GM21447 (cell line): ENCODE measurements at regions not wholly inside any gene's neighbourhood (a gene's known extent, or its start where the extent isn't known, plus 50 kb on each side); places are given as distances from the start of the nearest gene placed in this dataset.
A peak's percentile ranks its signal among the peaks of the same experiment; 100 is the strongest.
"Not testable (repeated sequence)": the region's sequence is repeated elsewhere in the genome, so short reads cannot be mapped to it uniquely, and the experiment has no call there.

ENCODE experiments used
- ATAC-seq: cut with Tn5 transposase; IDR thresholded peaks from one replicate; pipeline ENCODE4 v1.9.1; 2021; ENCODE audit not compliant: unreplicated experiment

DNA sequence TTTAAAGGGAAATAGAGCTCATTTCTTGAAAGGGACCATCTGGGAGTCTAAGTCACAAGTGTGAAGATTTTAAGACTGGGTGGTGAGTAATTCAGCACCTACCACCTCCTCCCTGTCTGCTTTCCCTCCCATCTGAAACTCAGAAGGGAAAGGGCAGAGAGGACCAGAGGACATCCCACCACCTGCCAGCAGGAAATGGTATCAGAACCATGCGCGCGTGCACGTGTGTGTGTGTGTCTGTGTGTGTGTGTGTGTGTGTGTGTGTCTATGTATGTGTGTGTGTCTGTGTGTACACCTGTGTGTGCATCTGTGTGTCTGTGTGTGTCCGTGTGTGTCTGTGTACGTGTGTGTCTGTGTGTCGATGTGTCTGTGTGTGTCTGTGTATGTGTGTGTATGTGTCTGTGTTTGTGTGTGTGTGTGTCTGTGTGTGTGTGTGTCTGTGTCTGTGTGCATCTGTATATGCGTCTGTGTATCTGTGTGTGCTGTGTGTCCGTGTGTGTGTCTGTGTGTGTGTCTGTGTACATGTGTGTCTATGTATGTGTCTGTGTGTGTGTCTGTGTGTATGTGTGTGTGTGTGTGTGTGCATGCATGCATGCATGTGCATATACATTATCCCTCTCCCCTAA, 76.8 kb downstream of the ZFP36L2 start:
- peak; percentile 78 for ATAC-seq

DNA sequence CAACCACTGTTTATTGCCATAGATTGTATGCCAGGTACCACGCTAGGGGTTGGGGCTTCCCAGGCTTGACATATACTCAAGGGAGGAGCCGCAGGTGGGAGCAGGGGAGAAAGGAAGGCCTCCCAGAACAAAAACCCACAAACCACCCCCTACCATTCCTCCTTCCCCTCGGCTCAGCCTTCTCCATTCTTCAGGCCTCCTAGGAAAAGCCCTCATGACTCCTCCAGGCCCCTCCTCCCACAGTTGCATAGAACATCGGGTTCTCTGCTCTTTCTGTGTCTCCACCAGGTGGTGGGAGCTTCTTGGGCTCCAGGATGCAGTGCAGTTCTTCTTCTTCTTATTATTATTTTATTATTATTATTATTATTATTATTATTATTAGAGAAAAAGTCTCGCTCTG, 80.3 kb downstream of the ZFP36L2 start:
- no peak for ATAC-seq

DNA sequence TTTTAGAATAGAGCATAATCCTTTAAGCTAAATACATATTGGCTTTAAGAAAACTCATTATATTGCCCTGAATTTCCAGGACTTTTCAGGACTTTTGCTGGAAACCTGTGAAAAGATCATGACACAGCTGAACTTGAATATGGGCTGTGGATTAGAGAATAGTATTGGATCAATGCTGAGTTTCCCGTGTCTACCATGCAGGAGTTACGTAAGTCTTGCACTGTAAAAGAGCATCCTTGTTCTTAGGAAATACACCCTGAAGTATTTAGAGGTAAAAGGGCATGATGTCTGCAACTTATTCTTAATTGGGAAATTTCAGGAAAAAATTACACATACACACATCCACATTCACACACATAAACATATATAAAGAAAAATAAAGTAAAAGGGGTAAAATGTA, 82.1 kb downstream of the ZFP36L2 start:
- no peak for ATAC-seq

DNA sequence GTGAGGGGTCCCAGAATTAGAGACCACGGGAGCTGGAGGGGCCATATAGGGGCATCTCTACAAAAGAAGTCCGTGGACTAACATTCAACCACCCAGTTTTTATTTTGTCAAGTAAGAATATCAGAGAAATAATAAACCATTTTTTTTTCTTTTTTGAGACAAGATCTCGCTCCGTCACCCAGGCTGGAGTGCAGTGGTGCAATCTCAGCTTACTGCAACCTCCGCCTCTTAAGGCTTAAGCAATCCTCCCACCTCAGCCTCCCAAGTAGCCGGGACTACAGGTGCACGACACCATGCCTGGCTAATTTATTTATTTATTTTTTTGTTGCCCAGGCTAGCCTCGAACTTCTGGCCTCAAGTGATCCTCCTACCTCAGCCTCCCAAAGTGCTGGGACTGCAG, 82.7 kb downstream of the ZFP36L2 start:
- ATAC-seq: no peak

DNA sequence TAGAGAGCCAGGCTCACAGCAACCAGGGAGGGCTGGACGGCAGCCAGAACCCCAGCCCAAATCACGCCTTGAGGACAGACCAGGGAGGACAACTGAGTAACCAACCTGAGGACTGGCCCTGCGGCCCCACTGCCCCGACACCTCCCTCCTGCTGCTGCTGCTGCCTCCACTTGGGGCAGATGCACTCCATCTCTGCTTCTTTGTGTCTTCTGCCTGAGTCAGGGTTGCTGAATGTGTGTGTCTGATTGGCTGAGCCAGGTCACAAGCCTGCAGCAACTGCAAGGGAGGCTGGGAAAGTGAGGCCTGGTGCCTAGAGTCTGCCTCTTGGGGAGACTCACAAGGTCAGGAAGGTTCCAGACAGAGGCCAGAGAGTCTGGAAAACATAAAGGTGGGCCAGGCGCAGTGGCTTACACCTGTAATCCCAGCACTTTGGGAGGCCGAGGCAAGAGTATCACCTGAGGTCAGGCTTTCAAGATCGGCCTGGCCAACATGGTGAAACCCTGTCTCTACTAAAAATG, 83.4 kb downstream of the ZFP36L2 start:
- ATAC-seq: no peak

DNA sequence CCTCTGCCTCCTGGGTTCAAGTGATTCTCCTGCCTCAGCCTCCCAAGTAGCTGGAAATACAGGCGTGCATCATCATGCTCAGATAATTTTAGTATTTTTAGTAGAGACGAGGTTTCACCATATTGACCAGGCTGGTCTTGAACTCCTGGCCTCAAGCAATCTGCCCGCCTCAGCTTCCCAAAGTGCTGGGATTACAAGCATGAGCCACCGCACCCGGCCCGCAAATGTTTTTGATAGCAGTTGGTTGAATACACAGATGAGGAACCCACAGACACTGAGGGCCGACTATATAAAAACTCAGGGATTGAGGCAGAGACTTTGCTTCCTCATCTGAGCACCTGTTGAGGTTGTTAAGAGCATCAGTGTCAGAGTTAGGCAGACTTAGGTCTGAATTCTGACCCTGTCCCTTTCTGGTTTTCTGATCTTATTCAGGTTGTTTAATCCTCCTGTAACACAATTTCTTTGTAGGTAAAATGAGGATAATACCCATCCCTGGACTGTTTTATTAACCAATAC, 84.7 kb downstream of the ZFP36L2 start:
- ATAC-seq: not testable (repeated sequence)

DNA sequence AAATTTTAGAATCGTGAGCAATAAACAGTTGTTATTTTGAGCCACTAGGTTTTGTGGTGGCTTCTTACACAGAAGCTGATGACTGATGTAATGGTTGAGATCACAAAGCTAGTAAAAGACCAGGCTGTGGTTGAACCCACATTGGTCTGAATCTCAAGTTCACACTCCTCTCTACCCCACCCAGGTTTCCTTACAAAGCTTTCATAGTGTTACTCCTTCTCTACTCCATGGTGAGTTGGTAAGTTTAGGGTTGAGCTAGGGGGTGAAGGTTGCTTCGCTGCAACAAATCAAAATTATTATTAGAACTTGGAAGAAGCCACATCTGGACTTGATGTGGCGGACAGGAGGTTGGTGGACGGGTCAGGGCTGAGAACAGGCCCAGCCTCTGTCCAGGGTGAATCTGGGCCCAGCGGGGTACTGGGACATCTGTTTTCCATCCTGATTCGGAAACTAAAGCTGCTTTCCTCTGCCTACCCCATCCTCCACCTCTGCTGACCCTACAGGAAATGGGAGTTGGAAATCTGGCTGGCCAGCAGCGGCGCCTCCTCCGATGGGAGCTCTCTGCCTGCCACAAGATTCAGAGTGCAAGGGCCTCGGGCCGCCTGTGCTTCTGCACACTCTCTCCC, 86.3 kb downstream of the ZFP36L2 start:
- ATAC-seq: no peak

DNA sequence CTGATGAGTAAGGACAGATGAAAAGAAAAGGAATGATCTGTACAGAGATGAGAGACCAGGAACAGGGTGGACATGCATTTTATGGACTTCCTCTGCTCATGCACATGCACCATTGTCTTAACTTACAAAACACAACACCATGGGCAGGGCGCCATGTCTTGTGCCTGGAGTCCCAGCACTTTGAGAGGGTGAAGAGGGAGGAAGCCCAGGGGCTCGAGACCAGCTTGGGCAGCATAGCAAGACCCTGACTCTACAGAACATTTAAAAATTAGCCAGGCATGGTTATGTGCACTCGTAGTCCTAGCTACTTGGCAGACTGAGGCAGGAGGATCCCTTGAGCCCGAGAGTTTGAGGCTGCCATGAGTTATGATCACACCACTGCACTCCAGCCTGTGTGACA, 86.9 kb downstream of the ZFP36L2 start:
- no peak for ATAC-seq

DNA sequence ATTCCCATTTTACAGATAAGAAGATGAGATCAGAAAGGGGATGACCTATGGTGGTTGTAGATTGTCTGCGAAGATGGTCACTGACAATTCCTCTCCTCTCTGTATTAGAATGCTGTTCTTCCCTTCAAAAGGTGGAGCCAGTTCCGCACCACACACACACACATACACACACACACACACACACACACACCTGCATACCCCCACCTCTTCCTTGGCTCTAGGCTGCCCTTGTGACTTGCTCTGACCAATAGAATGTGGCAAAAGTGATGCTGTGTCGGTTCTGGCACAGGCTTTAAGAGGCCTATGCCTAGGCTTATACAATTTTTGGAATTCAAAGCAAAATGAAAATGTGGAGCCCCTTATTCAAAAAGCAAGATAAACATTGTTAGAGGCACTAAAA, 88.0 kb downstream of the ZFP36L2 start:
- no peak for ATAC-seq

DNA sequence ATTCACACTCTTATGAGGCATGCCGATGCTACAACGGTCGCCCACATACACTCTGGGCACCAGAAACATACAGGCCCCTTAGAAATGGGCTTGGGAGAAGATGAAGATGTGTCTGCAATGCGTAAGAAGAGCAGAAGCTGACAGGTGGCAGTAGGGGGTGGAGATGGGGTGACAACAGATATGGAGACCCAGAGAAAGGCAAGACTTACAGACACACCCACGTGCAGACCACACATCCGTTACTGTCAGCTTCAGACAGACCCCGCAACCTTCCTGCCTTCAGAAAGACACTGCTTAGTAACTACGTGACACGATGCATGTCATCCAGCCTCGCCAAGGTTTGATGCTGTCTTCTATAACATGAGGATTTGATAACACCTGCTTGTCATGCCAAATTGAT, 89.5 kb downstream of the ZFP36L2 start:
- no peak for ATAC-seq

DNA sequence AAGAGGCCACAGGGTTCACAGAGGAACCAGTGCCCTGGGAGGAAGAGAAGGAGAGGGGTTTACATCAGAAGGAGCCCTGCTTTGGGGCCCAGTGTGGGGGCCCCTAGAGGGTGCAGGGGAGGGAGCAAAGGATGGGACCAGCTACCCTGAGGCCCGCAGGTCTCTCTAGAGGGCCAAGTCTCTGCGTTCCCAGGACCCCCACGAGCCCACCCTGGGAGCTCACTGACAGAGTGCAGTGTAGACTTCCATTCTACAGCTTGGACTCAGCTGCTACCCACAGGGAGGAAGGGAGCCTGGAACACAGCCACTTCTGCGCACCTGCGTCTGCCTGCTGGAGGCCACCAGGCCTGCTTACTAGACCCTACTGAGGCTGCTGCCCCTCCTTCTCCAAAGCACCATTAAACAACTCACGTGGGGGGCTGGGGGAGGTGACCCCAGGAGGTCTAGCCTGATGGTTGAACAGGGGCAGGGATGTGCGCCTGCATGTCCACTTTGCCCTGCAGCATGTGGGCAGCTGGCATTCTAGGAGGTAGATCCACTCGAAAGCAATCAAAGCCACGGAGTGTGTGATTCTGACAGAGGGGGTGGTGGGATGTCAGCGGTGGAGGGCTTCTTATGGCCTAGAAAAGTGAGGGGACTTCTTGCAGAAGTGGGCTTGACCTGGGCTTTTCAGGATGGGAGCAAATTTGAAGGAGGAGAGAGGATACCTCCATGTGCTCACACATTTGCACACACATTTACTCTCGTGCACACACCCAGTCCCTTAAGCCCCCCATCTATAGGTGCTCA, 90.2 kb downstream of the ZFP36L2 start:
- no peak for ATAC-seq

DNA sequence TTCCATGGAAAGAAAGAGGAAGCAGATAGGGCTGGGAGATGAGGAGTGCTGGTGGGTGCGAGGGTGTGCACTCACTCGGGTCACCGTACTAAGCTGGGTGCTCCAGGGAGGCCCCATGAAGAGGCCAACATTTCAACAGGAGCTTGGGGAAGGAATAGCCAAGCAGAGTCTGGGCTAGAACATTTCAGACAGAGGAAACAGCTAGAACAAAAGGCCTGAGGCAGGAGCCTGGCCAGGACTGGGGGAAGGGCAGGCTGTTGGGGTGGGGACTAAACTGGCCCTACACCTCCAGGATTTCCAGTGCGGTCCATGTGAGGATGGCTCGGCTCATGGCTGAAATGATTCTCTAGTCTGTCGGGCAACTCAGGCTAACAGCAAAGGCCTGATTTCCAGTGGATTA, 90.8 kb downstream of the ZFP36L2 start:
- no peak for ATAC-seq

DNA sequence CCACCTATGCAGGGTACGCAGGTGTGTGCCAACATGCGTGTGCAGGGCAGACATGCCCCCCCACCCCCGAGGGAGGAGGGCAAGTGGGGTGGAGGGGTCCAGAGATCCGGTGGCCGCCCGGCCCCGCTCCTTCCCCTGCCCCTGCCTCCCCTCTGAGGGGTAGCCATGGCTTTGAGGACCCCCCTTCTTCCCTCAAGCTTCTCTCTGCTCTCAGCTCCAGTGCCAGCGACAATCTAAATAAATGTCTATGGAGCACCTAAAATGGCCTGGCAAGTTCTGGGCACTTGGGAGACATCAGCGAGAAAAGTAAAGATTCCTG, 91.9 kb downstream of the ZFP36L2 start:
- no peak for ATAC-seq

DNA sequence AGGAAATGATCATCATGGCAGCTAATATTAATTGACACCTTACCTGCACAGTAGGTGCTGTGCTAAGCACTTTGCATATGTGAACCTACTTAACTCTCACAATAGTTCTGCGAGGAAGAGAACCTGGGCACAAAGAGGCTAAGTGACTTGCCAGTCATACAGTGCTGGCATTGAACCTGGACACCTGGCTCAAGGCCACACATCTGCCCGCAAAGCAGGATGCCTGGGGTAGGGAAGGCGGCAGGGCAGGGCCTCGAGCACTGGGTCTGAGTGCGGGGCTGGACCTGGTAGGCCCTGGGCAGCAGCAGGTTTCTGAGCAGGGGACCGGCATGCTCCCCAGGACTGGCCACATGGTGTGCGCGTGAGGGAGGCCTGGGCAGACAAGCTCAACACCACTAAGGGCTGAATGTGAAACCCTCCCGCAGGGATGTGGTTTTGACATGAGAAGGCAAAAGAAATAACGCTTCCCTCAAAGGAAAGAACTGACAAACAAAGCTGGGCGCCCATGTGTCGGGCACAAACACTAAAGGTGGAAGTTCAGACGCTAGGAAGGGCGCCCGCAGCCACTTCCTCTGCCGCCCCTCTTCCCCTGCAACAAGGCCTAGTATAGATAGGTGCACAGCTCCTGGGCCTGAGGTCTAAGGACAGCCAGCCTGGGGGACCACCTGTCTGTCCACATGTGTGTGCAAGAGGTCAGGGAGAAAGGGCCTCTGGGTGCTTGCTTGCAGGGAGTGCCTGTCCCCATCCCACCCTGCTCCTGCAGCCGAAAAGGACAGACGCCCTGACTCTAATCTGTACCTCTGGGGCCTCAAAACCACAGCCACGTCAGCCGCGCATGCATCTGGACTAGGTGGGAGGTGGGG, 92.5 kb downstream of the ZFP36L2 start:
- peak; percentile 34 for ATAC-seq

DNA sequence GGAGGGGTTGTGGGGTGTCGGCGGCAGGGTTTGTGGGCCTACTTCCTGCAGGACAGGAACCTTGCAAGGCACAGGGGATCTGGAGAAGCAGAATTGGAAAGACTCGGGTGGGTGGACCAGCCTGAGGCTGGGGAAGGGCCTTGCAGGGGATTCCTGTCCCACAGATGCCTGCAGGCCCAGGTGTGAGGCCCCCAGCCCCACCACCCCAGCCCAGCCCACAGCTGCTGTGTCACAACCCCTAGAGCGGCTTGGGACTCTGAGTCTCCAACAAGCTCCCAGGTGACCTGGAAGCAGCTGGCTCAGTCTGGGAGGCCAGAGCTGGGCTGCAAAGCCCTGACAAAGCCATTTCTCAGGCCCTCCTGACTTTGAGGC, 93.1 kb downstream of the ZFP36L2 start:
- no peak for ATAC-seq

DNA sequence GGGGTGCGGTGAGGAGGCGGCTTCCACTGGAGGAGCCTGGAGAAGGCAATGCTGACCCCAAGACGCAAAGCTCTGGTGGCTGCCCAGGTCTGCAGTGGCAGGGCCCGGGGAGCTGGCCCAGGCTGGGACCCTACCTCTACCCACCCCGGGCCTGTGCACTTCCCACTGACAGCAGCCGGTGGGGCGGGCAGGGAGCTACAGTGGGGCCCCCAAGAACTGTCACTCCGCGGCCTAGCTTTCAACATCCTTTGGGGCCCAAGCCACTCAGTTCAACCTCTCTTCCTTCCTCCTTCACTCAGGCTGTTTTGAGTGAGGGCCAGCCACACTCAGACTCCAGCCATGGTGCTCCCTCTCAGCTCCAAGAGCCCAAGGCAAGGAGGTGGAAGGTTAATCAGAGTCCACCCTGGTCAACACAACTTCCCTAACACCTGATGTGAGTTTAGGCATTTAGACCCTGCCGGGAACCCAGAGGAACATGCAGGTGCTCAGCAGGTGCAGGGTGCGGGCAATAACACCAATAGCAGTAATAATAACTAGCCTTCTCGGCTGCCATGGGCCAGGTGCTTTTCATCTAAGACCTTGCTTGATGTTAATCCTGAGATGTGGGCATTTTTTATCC, 93.6 kb downstream of the ZFP36L2 start:
- ATAC-seq: no peak

DNA sequence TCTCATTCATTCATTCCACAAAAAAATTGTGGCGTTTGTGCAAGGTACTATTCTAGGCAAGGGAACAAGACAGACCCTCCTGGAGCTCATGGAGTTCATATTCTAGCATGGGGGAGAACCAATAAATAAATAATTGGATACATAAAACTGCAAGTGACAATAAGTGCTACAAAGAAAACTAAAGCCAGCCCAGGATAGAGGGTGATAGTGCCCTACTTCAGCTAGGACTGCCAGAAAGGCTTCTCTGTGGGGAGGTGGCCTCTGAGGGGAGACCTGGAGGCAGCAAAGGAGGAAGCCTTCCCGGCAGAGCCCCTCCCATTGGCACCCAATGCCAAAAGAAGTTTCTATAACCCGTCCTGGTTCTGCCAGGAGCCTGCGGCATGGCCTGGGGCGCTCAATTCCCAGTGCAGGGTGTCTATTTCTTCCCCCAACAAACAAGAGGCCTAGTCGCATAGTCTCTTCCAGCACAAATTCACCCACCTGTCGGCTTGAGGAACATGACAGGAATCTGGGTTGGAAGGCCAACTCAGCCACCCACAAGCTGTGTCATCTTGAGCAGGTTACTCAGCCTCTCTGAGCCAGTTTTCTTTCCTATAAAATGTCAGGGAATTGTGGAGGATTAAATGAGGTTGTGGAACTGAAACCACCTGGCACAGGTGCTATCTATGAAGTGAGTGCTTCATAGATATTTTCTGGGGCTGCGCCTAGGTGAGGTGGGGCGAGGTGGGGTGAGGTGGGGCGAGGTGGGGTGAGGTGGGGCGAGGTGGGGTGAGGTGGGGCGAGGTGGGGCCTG, 94.3 kb downstream of the ZFP36L2 start:
- ATAC-seq: no peak

DNA sequence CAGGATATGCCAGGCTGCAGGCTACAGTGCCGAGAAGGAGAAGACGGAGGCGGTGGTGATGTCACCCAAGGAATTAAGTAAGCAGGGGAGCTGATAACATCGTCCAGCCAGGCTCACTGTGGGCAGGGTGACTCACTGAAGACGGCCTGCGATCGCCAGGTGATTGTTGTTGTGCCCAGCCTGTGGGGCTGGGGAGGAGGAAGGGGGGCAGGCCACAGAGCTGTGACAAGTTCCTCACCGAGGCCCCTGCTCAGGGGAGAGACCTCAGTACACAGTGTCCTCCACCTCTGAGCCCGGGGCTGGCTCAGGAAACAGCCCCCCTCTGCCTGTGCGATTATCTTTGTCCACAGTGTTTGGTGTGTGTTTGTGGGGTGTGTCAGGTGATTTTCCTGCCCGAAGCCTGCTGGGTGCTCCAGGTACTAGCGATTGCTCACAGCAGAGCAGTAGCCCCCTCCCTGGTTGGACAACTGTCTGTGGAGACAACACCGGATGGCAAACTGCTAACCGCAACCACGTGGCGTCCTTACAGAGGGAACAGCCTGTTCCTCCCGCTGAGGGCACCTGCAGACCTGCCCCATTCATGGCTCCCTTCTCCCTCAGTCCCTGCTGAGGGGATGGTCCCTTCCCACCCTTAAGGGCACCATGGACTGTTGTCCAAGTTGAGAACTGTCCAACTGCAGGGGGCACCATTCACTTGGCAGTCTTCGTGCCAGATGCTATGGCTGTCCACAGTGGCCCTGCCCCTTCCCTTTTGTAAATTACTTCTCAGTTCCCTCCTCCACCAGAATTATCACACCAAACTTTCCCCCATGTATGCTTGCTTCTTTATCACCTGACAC, 95.1 kb downstream of the ZFP36L2 start:
- peak; percentile 49 for ATAC-seq

DNA sequence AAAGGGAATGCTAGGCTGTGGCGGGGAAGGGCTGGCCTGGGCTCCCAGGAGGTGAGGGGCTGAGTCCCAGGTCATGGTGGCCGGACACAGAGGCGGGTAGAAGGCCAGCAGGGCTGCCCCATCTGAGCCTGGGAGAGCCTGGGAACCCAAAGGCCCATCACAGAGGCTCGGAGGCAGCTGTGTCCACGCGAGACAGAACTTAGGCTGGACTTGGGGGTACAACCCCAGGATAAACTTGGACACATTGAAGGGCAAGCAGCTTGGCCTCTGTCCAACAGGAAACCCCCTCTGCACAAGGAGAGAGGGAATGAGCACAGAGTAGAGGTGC, 95.9 kb downstream of the ZFP36L2 start:
- no peak for ATAC-seq
